K562 (cell line): ENCODE measurements at regions not wholly inside any gene's neighbourhood (a gene's known extent, or its start where the extent isn't known, plus 50 kb on each side); places are given as distances from the start of the nearest gene placed in this dataset.

Experiments
- ATAC-seq: fragments of 200-7000 bp; cut with Tn5 transposase; 3 replicates; pipeline ENCODE4 v1.9.1; 2020; ENCODE audit warnings: moderate library complexity
- BruUV-seq: library from RNA; stranded (reverse); fragments of 400-500 nt; replicated peaks from 2 replicates; lab custom pipeline; 2021; lab: Mats Ljungman, UMichigan
- CTCF ChIA-PET: fragments of 300-600 bp; formaldehyde crosslinking; extraction: SDS; loops from one replicate; lab custom pipeline; 2021; ENCODE audit warnings: low intra/inter-chr PET ratio; lab: Yijun Ruan, JAX
- POLR2A ChIA-PET: fragments of 300-600, 350-650 bp; sonication (Branson Sonifier 250); formaldehyde crosslinking; extraction: SDS; loops from one replicate; lab custom pipeline; 2021; ENCODE audit warnings: antibody characterized with exemption, inconsistent platforms; lab: Yijun Ruan, JAX
- DNase-seq, 4 experiments: peaks; one replicate each; pipeline versions ENCODE4 v3.0.0 to v3.0.0-alpha.2; 2011 to 2018; ENCODE audit warnings: low spot score in 3 of 4, mixed read lengths in 3 of 4; ENCODE audit errors: extremely low read depth in 1 of 4
- FAIRE-seq: peaks from 2 replicates; lab custom pipeline; 2011; peaks lifted over from hg19 to GRCh38; lab: Jason Lieb, UNC
- H2AFZ ChIP-seq: 2 replicates; pipeline ENCODE4 v1.6.0; 2011; ENCODE audit warnings: low read depth, low read length, control low read depth, inconsistent platforms
- H3K27ac ChIP-seq: fragments of 200-600 bp; 3 replicates; pipeline ENCODE4 v1.8.0; 2011; ENCODE audit warnings: low read depth, mild to moderate bottlenecking, control low read depth, inconsistent platforms, low read length, moderate library complexity, mixed read lengths; ENCODE audit errors: extremely low read depth
- H3K27me3 ChIP-seq, 2 experiments: fragments of 300-600 bp in 1 of 2; 2 replicates in 1 of 2; 3 replicates in 1 of 2; pipeline versions ENCODE4 v1.6.0 to v1.8.0; 2011; ENCODE audit warnings: inconsistent platforms in 2 of 2, low read length in 2 of 2, mild to moderate bottlenecking in 1 of 2, mixed read lengths in 1 of 2, moderate library complexity in 1 of 2; ENCODE audit not compliant: control insufficient read depth in 2 of 2, insufficient read depth in 2 of 2
- H3K36me3 ChIP-seq: fragments of 300-600 bp; 3 replicates; pipeline ENCODE4 v1.8.0; 2011; ENCODE audit warnings: mild to moderate bottlenecking, low read length, inconsistent platforms; ENCODE audit not compliant: control insufficient read depth, insufficient read depth
- H3K4me1 ChIP-seq, 2 experiments: fragments of 200-600 bp in 1 of 2; replicated peaks in 1 of 2; 2 replicates in 1 of 2; 3 replicates in 1 of 2; pipeline versions ENCODE4 v1.5.1 to v1.8.0; 2011; ENCODE audit warnings: inconsistent platforms in 2 of 2, low read length in 2 of 2, mild to moderate bottlenecking in 1 of 2, mixed read lengths in 1 of 2, moderate library complexity in 1 of 2; ENCODE audit not compliant: control insufficient read depth in 2 of 2, insufficient read depth in 2 of 2
- H3K4me2 ChIP-seq: 2 replicates; pipeline ENCODE4 v1.6.1; 2011; ENCODE audit warnings: low read length, control low read depth, inconsistent platforms, mixed read lengths; ENCODE audit not compliant: insufficient read depth
- H3K4me3 ChIP-seq: fragments of 200-600 bp; sonication (generic), shearing (Covaris generic); 2 replicates; pipeline ENCODE4 v1.5.1; 2016; ENCODE audit warnings: control low read depth, inconsistent platforms
- H3K79me2 ChIP-seq: fragments of 200-600 bp; 3 replicates; pipeline ENCODE4 v1.8.0; 2011; ENCODE audit warnings: low read length, inconsistent platforms; ENCODE audit not compliant: control insufficient read depth, insufficient read depth
- H3K9ac ChIP-seq, 2 experiments: 2 replicates each; pipeline versions ENCODE4 v1.6.0 to v1.6.1; 2011; ENCODE audit warnings: low read depth in 2 of 2, low read length in 2 of 2, control low read depth in 1 of 2, inconsistent platforms in 1 of 2, mild to moderate bottlenecking in 1 of 2, mixed read lengths in 1 of 2; ENCODE audit not compliant: insufficient read depth in 1 of 2
- H3K9me1 ChIP-seq: one replicate; pipeline ENCODE4 v1.6.0; 2011; ENCODE audit warnings: inconsistent platforms, mild to moderate bottlenecking, low read length, moderate library complexity; ENCODE audit not compliant: control insufficient read depth, insufficient read depth
- H3K9me3 ChIP-seq: replicated peaks from 2 replicates; pipeline ENCODE4 v1.5.1; 2011; ENCODE audit warnings: low read depth, low read length, inconsistent platforms; ENCODE audit not compliant: control insufficient read depth, insufficient read depth
- H4K20me1 ChIP-seq: replicated peaks from 2 replicates; pipeline ENCODE4 v1.6.1; 2011; ENCODE audit warnings: low read length, inconsistent platforms, mixed read lengths; ENCODE audit not compliant: control insufficient read depth, insufficient read depth
- GTF2A2 ChIP-seq: IDR thresholded peaks from 2 replicates; pipeline ENCODE4 v1.6.1; 2016; ENCODE audit warnings: mild to moderate bottlenecking, missing genetic modification characterization, missing compliant biosample characterization
- MGA ChIP-seq: fragments of 450-650 bp; IDR thresholded peaks from 2 replicates; pipeline ENCODE4 v1.6.1; 2016; ENCODE audit warnings: mild to moderate bottlenecking, moderate library complexity
- RBFOX2 ChIP-seq: fragments of 200-400 bp; formaldehyde crosslinking; IDR thresholded peaks from 2 replicates; pipeline ENCODE4 v1.6.1; 2017; ENCODE audit warnings: low read depth, mild to moderate bottlenecking, low read length, moderate library complexity
- RHOXF2B ChIP-seq: fragments of 250-450 bp; sonication (Bioruptor Pico); conservative IDR thresholded peaks from 2 replicates; pipeline ENCODE4 v1.5.1; 2021
- SLC30A9 ChIP-seq: fragments of 250-450 bp; sonication (Bioruptor Pico); IDR thresholded peaks from 2 replicates; pipeline ENCODE4 v1.8.0; 2022; ENCODE audit warnings: mild to moderate bottlenecking, moderate library complexity
- TRIM25 ChIP-seq: fragments of 450-650 bp; IDR thresholded peaks from 2 replicates; pipeline ENCODE4 v1.7.0; 2016; ENCODE audit warnings: borderline replicate concordance
- ZNF232 ChIP-seq: sonication (generic); formaldehyde crosslinking; IDR thresholded peaks from 2 replicates; pipeline ENCODE4 v1.8.0; 2022; ENCODE audit warnings: mild to moderate bottlenecking, missing genetic modification reagents
- ZNF280B ChIP-seq: fragments of 250-450 bp; sonication (Bioruptor Pico); IDR thresholded peaks from 2 replicates; pipeline ENCODE4 v1.5.1; 2021; ENCODE audit warnings: mild to moderate bottlenecking
- ZNF75A ChIP-seq: fragments of 450-650 bp; formaldehyde crosslinking; IDR thresholded peaks from 2 replicates; pipeline ENCODE4 v1.4.0; 2020; ENCODE audit warnings: mild to moderate bottlenecking
- WGBS: fragments of 100-300 bp; shearing (Covaris generic); methylation state at CpG from one replicate; pipeline ENCODE4 v1.1.6; 2016; ENCODE audit warnings: low coverage, mixed read lengths; ENCODE audit not compliant: insufficient coverage; ENCODE audit errors: missing lambda C conversion rate; 5-methylcytosine and 5-hydroxymethylcytosine counted together
- in situ Hi-C: fragments of 300-500 bp; cut with MboI; formaldehyde crosslinking; loops from 4 replicates; pipeline ENCODE4 v1.15.0; 2018; ENCODE audit warnings: inconsistent platforms, mixed read lengths
- intact Hi-C: fragments of 100-400 bp; cut with micrococcal nuclease; formaldehyde crosslinking; loops from 2 replicates; pipeline ENCODE4 v1.14.2; 2022

GRCh38 chr6:81999826-82000225 lies 247.3 kb upstream of the TENT5A start:
- no TSS peak for BruUV-seq
- Histone ChIP-seq H3K4me3 (no peak overlapping the region), H3K9ac (no peak overlapping the region), H3K9me3 (no peaks in the 10 kb centered on the region), H4K20me1 (no peaks in the 10 kb centered on the region), H3K4me1 (peaks cover 0 to 13% of the 10 kb centered on the region in 2 experiments; a peak in 2 of 5 replicates), H3K36me3 (no peaks in the 10 kb centered on the region), H3K9me1 (no peaks in the 10 kb centered on the region), H3K27me3 (no peaks in the 10 kb centered on the region), H2AFZ (no peak overlapping the region), H3K4me2 (no peak overlapping the region), H3K79me2 (no peaks in the 10 kb centered on the region), H3K27ac (no peak overlapping the region)
- CTCF ChIA-PET, result no interaction called here
- FAIRE-seq (no peak), ATAC-seq (no peak), DNase-seq (no peak)
- in situ Hi-C loops (no loop called here), intact Hi-C loops (no loop called here)
- POLR2A ChIA-PET, result no interaction called here
- 7% methylated on average over 1 of the region's 1 CpG for WGBS
- TF ChIP-seq TRIM25, result no peak
- TF ChIP-seq RHOXF2B, result no peak
- no peak for TF ChIP-seq ZNF280B (CRISPR knock-in tag)
- no peak for TF ChIP-seq MGA
- TF ChIP-seq RBFOX2, result no peak
- no peak for TF ChIP-seq SLC30A9 (CRISPR knock-in tag)
- TF ChIP-seq GTF2A2, result no peak
- TF ChIP-seq ZNF232 (CRISPR knock-in tag), result no peak
- TF ChIP-seq ZNF75A, result no peak
